ENCODE measurements at regions not wholly inside any gene's neighbourhood (a gene's known extent, or its start where the extent isn't known, plus 50 kb on each side); places are given as distances from the start of the nearest gene placed in this dataset.

GRCh38 chr5:164934039-164934438 is 1428.6 kb downstream of the MAT2B start:
- no peaks in the 10 kb centered on the region for H3K9me3 ChIP-seq (ENCODE audit: control insufficient read depth in 1 of 2, low read length in 2 of 2)
- no peaks in the 10 kb centered on the region for H3K27me3 ChIP-seq (ENCODE audit: insufficient read depth, low read length)
- H3K4me1 Mint-ChIP-seq: no peaks in the 10 kb centered on the region
- H3K9me3 Mint-ChIP-seq: peaks cover 9 to 40% (median 26%) of the 10 kb centered on the region in 8 donors
- intact Hi-C loops (cut with micrococcal nuclease): no loop called here
- no peak overlapping the region for H3K4me3 ChIP-seq (ENCODE audit: low read length in 2 of 2)
- H3K27me3 Mint-ChIP-seq: no peaks in the 10 kb centered on the region
- CTCF ChIA-PET (ENCODE audit: partially characterized antibody): no interaction called here
- POLR2A ChIA-PET (ENCODE audit: partially characterized antibody): no interaction called here
- H3K27ac ChIP-seq (ENCODE audit: low read depth, low read length): no peak overlapping the region
- H3K4me1 ChIP-seq (ENCODE audit: insufficient read depth, low read length): no peaks in the 10 kb centered on the region
- DNase-seq: no peak
- no peaks in the 10 kb centered on the region for H3K36me3 ChIP-seq (ENCODE audit: insufficient read depth, low read length)
- H3K4me3 Mint-ChIP-seq: no peak overlapping the region
- no peak overlapping the region for H3K27ac Mint-ChIP-seq
- H3K36me3 Mint-ChIP-seq: no peaks in the 10 kb centered on the region

GRCh38 chr5:164934561-164934960 is 1429.1 kb downstream of the MAT2B start:
- Histone ChIP-seq H3K9me3 (ENCODE audit: control insufficient read depth in 1 of 2, low read length in 2 of 2) (no peaks in the 10 kb centered on the region), H3K27me3 (ENCODE audit: insufficient read depth, low read length) (no peaks in the 10 kb centered on the region), H3K4me3 (ENCODE audit: low read length in 2 of 2) (no peak overlapping the region), H3K4me1 (ENCODE audit: insufficient read depth, low read length) (no peaks in the 10 kb centered on the region), H3K36me3 (ENCODE audit: insufficient read depth, low read length) (no peaks in the 10 kb centered on the region), H3K27ac (ENCODE audit: low read depth, low read length) (no peak overlapping the region)
- no peak for DNase-seq
- H3K4me3 Mint-ChIP-seq: no peak overlapping the region
- POLR2A ChIA-PET (ENCODE audit: partially characterized antibody): no interaction called here
- no peaks in the 10 kb centered on the region for H3K4me1 Mint-ChIP-seq
- CTCF ChIA-PET (ENCODE audit: partially characterized antibody): no interaction called here
- H3K27ac Mint-ChIP-seq: no peak overlapping the region
- H3K36me3 Mint-ChIP-seq: no peaks in the 10 kb centered on the region
- H3K27me3 Mint-ChIP-seq: no peaks in the 10 kb centered on the region
- H3K9me3 Mint-ChIP-seq: peaks cover 9 to 40% (median 24%) of the 10 kb centered on the region in 8 donors
- intact Hi-C loops (cut with micrococcal nuclease): no loop called here

GRCh38 chr5:164941132-164941531 is 1435.7 kb downstream of the MAT2B start:
- Histone ChIP-seq H3K4me3 (ENCODE audit: low read length in 2 of 2) (no peak overlapping the region), H3K27ac (ENCODE audit: low read depth, low read length) (no peak overlapping the region), H3K36me3 (ENCODE audit: insufficient read depth, low read length) (no peaks in the 10 kb centered on the region), H3K27me3 (ENCODE audit: insufficient read depth, low read length) (no peaks in the 10 kb centered on the region), H3K4me1 (ENCODE audit: insufficient read depth, low read length) (no peaks in the 10 kb centered on the region), H3K9me3 (ENCODE audit: control insufficient read depth in 1 of 2, low read length in 2 of 2) (peaks cover 0 to 4% of the 10 kb centered on the region in 2 donors)
- Mint-ChIP-seq H3K27me3 (no peaks in the 10 kb centered on the region), H3K4me1 (no peaks in the 10 kb centered on the region), H3K4me3 (no peak overlapping the region), H3K36me3 (no peaks in the 10 kb centered on the region), H3K9me3 (peaks cover 3 to 18% (median 8%) of the 10 kb centered on the region in 8 donors), H3K27ac (no peak overlapping the region)
- intact Hi-C loops (cut with micrococcal nuclease): no loop called here
- ChIA-PET CTCF (ENCODE audit: partially characterized antibody) (no interaction called here), POLR2A (ENCODE audit: partially characterized antibody) (no interaction called here)
- no peak for DNase-seq

GRCh38 chr5:164950927-164951326 is 1445.5 kb downstream of the MAT2B start:
- Mint-ChIP-seq H3K4me1 (no peaks in the 10 kb centered on the region), H3K4me3 (no peak overlapping the region), H3K27me3 (no peaks in the 10 kb centered on the region), H3K27ac (no peak overlapping the region), H3K36me3 (no peaks in the 10 kb centered on the region), H3K9me3 (peaks cover 0 to 16% (median 5%) of the 10 kb centered on the region in 8 donors)
- POLR2A ChIA-PET (ENCODE audit: partially characterized antibody): no interaction called here
- Histone ChIP-seq H3K36me3 (ENCODE audit: insufficient read depth, low read length) (no peaks in the 10 kb centered on the region), H3K27ac (ENCODE audit: low read depth, low read length) (no peak overlapping the region), H3K27me3 (ENCODE audit: insufficient read depth, low read length) (no peaks in the 10 kb centered on the region), H3K4me3 (ENCODE audit: low read length in 2 of 2) (no peak overlapping the region), H3K9me3 (ENCODE audit: control insufficient read depth in 1 of 2, low read length in 2 of 2) (peaks cover 0 to 4% of the 10 kb centered on the region in 2 donors), H3K4me1 (ENCODE audit: insufficient read depth, low read length) (no peaks in the 10 kb centered on the region)
- CTCF ChIA-PET (ENCODE audit: partially characterized antibody): no interaction called here
- no peak for DNase-seq
- intact Hi-C loops (cut with micrococcal nuclease): no loop called here

- Mint-ChIP-seq H3K4me3 (no peak overlapping the region), H3K27ac (no peak overlapping the region), H3K9me3 (peaks cover 0 to 16% (median 6%) of the 10 kb centered on the region in 8 donors), H3K27me3 (no peaks in the 10 kb centered on the region), H3K36me3 (no peaks in the 10 kb centered on the region), H3K4me1 (no peaks in the 10 kb centered on the region)
- Histone ChIP-seq H3K27me3 (ENCODE audit: insufficient read depth, low read length) (no peaks in the 10 kb centered on the region), H3K9me3 (ENCODE audit: control insufficient read depth in 1 of 2, low read length in 2 of 2) (peaks cover 0 to 4% of the 10 kb centered on the region in 2 donors), H3K4me3 (ENCODE audit: low read length in 2 of 2) (no peak overlapping the region), H3K27ac (ENCODE audit: low read depth, low read length) (no peak overlapping the region), H3K36me3 (ENCODE audit: insufficient read depth, low read length) (no peaks in the 10 kb centered on the region), H3K4me1 (ENCODE audit: insufficient read depth, low read length) (no peaks in the 10 kb centered on the region)
- intact Hi-C loops (cut with micrococcal nuclease): no loop called here
- no peak for DNase-seq
- ChIA-PET POLR2A (ENCODE audit: partially characterized antibody) (no interaction called here), CTCF (ENCODE audit: partially characterized antibody) (no interaction called here)
Observed at GRCh38 chr5:164951570-164951969, 1446.2 kb downstream of the MAT2B start.

GRCh38 chr5:164958688-164959087 is 1453.3 kb downstream of the MAT2B start:
- Mint-ChIP-seq H3K9me3 (peaks cover 5 to 14% (median 10%) of the 10 kb centered on the region in 8 donors), H3K4me1 (no peaks in the 10 kb centered on the region), H3K27ac (no peak overlapping the region), H3K4me3 (no peak overlapping the region), H3K27me3 (no peaks in the 10 kb centered on the region), H3K36me3 (no peaks in the 10 kb centered on the region)
- CTCF ChIA-PET (ENCODE audit: partially characterized antibody): no interaction called here
- no peak overlapping the region for H3K4me3 ChIP-seq (ENCODE audit: low read length in 2 of 2)
- POLR2A ChIA-PET (ENCODE audit: partially characterized antibody): no interaction called here
- DNase-seq: no peak
- no peak overlapping the region for H3K27ac ChIP-seq (ENCODE audit: low read depth, low read length)
- no peaks in the 10 kb centered on the region for H3K4me1 ChIP-seq (ENCODE audit: insufficient read depth, low read length)
- intact Hi-C loops (cut with micrococcal nuclease): no loop called here
- no peaks in the 10 kb centered on the region for H3K36me3 ChIP-seq (ENCODE audit: insufficient read depth, low read length)
- H3K27me3 ChIP-seq (ENCODE audit: insufficient read depth, low read length): no peaks in the 10 kb centered on the region
- no peaks in the 10 kb centered on the region for H3K9me3 ChIP-seq (ENCODE audit: control insufficient read depth in 1 of 2, low read length in 2 of 2)

- POLR2A ChIA-PET (ENCODE audit: partially characterized antibody): no interaction called here
- no peaks in the 10 kb centered on the region for H3K27me3 ChIP-seq (ENCODE audit: insufficient read depth, low read length)
- intact Hi-C loops (cut with micrococcal nuclease): no loop called here
- H3K4me3 Mint-ChIP-seq: no peak overlapping the region
- H3K4me3 ChIP-seq (ENCODE audit: low read length in 2 of 2): no peak overlapping the region
- CTCF ChIA-PET (ENCODE audit: partially characterized antibody): no interaction called here
- H3K9me3 Mint-ChIP-seq: peaks cover under 1 to 11% (median 8%) of the 10 kb centered on the region in 8 donors
- H3K27ac ChIP-seq (ENCODE audit: low read depth, low read length): no peak overlapping the region
- no peaks in the 10 kb centered on the region for H3K36me3 ChIP-seq (ENCODE audit: insufficient read depth, low read length)
- no peaks in the 10 kb centered on the region for H3K9me3 ChIP-seq (ENCODE audit: control insufficient read depth in 1 of 2, low read length in 2 of 2)
- H3K36me3 Mint-ChIP-seq: no peaks in the 10 kb centered on the region
- H3K4me1 ChIP-seq (ENCODE audit: insufficient read depth, low read length): no peaks in the 10 kb centered on the region
- no peak for DNase-seq
- H3K27me3 Mint-ChIP-seq: no peaks in the 10 kb centered on the region
- no peak overlapping the region for H3K27ac Mint-ChIP-seq
- no peaks in the 10 kb centered on the region for H3K4me1 Mint-ChIP-seq
Observed at GRCh38 chr5:164959761-164960160, 1454.3 kb downstream of the MAT2B start.

GRCh38 chr5:164962329-164962961 is 1457.0 kb downstream of the MAT2B start:
- ChIA-PET POLR2A (ENCODE audit: partially characterized antibody) (no interaction called here), CTCF (ENCODE audit: partially characterized antibody) (no interaction called here)
- H3K9me3 Mint-ChIP-seq: peaks cover 0 to 19% (median 8%) of the 10 kb centered on the region in 8 donors

More at GRCh38 chr5:164962329-164962961, 1457.0 kb downstream of the MAT2B start:
- Histone ChIP-seq H3K27me3 (ENCODE audit: insufficient read depth, low read length) (no peaks in the 10 kb centered on the region), H3K36me3 (ENCODE audit: insufficient read depth, low read length) (no peaks in the 10 kb centered on the region), H3K27ac (ENCODE audit: low read depth, low read length) (no peak overlapping the region), H3K4me3 (ENCODE audit: low read length in 2 of 2) (no peak overlapping the region), H3K9me3 (ENCODE audit: control insufficient read depth in 1 of 2, low read length in 2 of 2) (no peaks in the 10 kb centered on the region), H3K4me1 (ENCODE audit: insufficient read depth, low read length) (no peaks in the 10 kb centered on the region)
- Mint-ChIP-seq H3K27ac (no peak overlapping the region), H3K36me3 (no peaks in the 10 kb centered on the region), H3K4me1 (no peaks in the 10 kb centered on the region), H3K27me3 (no peaks in the 10 kb centered on the region), H3K4me3 (no peak overlapping the region)
- intact Hi-C loops (cut with micrococcal nuclease): no loop called here
- no peak for DNase-seq

Data from CD4-positive, alpha-beta memory T cell (primary cell).